SK-N-SH (cell line): ENCODE measurements at regions not wholly inside any gene's neighbourhood (a gene's known extent, or its start where the extent isn't known, plus 50 kb on each side); places are given as distances from the start of the nearest gene placed in this dataset.

Experiments
- CTCF ChIA-PET: fragments of 300-600, 350-600 bp; formaldehyde crosslinking; extraction: SDS; loops from one replicate; lab custom pipeline; 2021; lab: Yijun Ruan, JAX
- POLR2A ChIA-PET: fragments of 350-600 bp; sonication (Branson Sonifier 250); formaldehyde crosslinking; extraction: SDS; loops from one replicate; lab custom pipeline; 2020; ENCODE audit warnings: antibody characterized with exemption, inconsistent platforms; lab: Yijun Ruan, JAX
- DNase-seq: peaks from one replicate; pipeline ENCODE4 v3.0.0; 2012
- H2AFZ ChIP-seq: fragments of 200-600 bp; sonication (generic); 2 replicates; pipeline ENCODE4 v1.8.1; 2016; ENCODE audit warnings: antibody characterized with exemption, mild to moderate bottlenecking, low read depth
- H3F3A ChIP-seq: fragments of 200-600 bp; sonication (generic); replicated peaks from 2 replicates; pipeline ENCODE3; 2016; ENCODE audit warnings: antibody characterized with exemption, mild to moderate bottlenecking; ENCODE audit not compliant: insufficient read depth
- H3K27ac ChIP-seq, 2 experiments: fragments of 200-500 bp in 1 of 2; fragments of 200-600 bp in 1 of 2; sonication (Bioruptor generic) in 1 of 2; sonication (generic), shearing (Covaris generic) in 1 of 2; 2 replicates each; pipeline versions ENCODE4 v1.5.1 to v1.6.1; 2014 to 2016; ENCODE audit warnings: low read depth in 2 of 2, inconsistent platforms in 1 of 2, low read length in 1 of 2, mild to moderate bottlenecking in 1 of 2, mixed read lengths in 1 of 2
- H3K27me3 ChIP-seq: fragments of 200-600 bp; sonication (generic), shearing (Covaris generic); 2 replicates; pipeline ENCODE4 v1.6.1; 2016; ENCODE audit warnings: mixed run types; ENCODE audit not compliant: insufficient read depth
- H3K36me3 ChIP-seq, 2 experiments: fragments of 200-500 bp in 1 of 2; fragments of 200-600 bp in 1 of 2; sonication (Bioruptor generic) in 1 of 2; sonication (generic) in 1 of 2; replicated peaks in 1 of 2; 2 replicates each; pipeline versions ENCODE3 to v1.5.1; 2014 to 2016; ENCODE audit warnings: low read length in 1 of 2, mild to moderate bottlenecking in 1 of 2; ENCODE audit not compliant: insufficient read depth in 2 of 2, control insufficient read depth in 1 of 2
- H3K4me1 ChIP-seq, 2 experiments: fragments of 200-500 bp in 1 of 2; fragments of 200-600 bp in 1 of 2; sonication (Bioruptor generic) in 1 of 2; sonication (generic), shearing (Covaris generic) in 1 of 2; 2 replicates each; pipeline versions ENCODE4 v1.5.1 to v1.6.1; 2014 to 2016; ENCODE audit warnings: low read depth in 1 of 2, low read length in 1 of 2, mixed run types in 1 of 2; ENCODE audit not compliant: insufficient read depth in 2 of 2, control insufficient read depth in 1 of 2
- H3K4me2 ChIP-seq: fragments of 200-600 bp; sonication (generic), shearing (Covaris generic); 2 replicates; pipeline ENCODE4 v1.6.1; 2017; ENCODE audit warnings: mixed run types
- H3K4me3 ChIP-seq, 2 experiments: fragments of 200-500 bp in 1 of 2; fragments of 200-600 bp in 1 of 2; sonication (Bioruptor generic) in 1 of 2; sonication (generic), shearing (Covaris generic) in 1 of 2; 2 replicates each; pipeline versions ENCODE4 v1.5.1 to v1.8.1; 2014 to 2016; ENCODE audit warnings: low read depth in 2 of 2, inconsistent platforms in 1 of 2, low read length in 1 of 2, mild to moderate bottlenecking in 1 of 2, mixed read lengths in 1 of 2, moderate library complexity in 1 of 2
- H3K79me2 ChIP-seq: fragments of 200-600 bp; sonication (generic); 2 replicates; pipeline ENCODE4 v1.8.1; 2017; ENCODE audit warnings: mild to moderate bottlenecking; ENCODE audit not compliant: insufficient read depth
- H3K9ac ChIP-seq: fragments of 200-600 bp; sonication (generic); 2 replicates; pipeline ENCODE4 v1.6.1; 2017; ENCODE audit warnings: mixed run types
- H3K9me2 ChIP-seq: fragments of 200-600 bp; sonication (generic); 2 replicates; pipeline ENCODE4 v1.6.1; 2017; ENCODE audit warnings: mixed run types
- H3K9me3 ChIP-seq: fragments of 200-600 bp; sonication (generic); 2 replicates; pipeline ENCODE4 v1.6.1; 2017; ENCODE audit warnings: mixed run types, mild to moderate bottlenecking, moderate library complexity
- H4K20me1 ChIP-seq: fragments of 200-600 bp; sonication (generic); 2 replicates; pipeline ENCODE4 v1.6.1; 2017; ENCODE audit warnings: mild to moderate bottlenecking, mixed run types; ENCODE audit not compliant: insufficient read depth
- FOXM1 ChIP-seq: IDR thresholded peaks from 2 replicates; pipeline ENCODE4 v1.4.0; 2012; ENCODE audit warnings: low read depth, mild to moderate bottlenecking
- MXI1 ChIP-seq: IDR thresholded peaks from 2 replicates; pipeline ENCODE4 v1.6.1; 2012; ENCODE audit warnings: mild to moderate bottlenecking, low read depth, low read length, improper control_type of control experiment
- NFIC ChIP-seq: IDR thresholded peaks from 2 replicates; pipeline ENCODE4 v1.4.0; 2012; ENCODE audit warnings: borderline replicate concordance
- POLR2AphosphoS5 ChIP-seq: IDR thresholded peaks from 2 replicates; pipeline ENCODE4 v1.6.1; 2012; ENCODE audit warnings: low read depth, low read length
- RXRA ChIP-seq: IDR thresholded peaks from 2 replicates; pipeline ENCODE4 v1.4.0; 2012; ENCODE audit warnings: low read depth, mild to moderate bottlenecking, borderline replicate concordance
- SIN3A ChIP-seq: IDR thresholded peaks from 2 replicates; pipeline ENCODE4 v1.6.1; 2012; ENCODE audit warnings: low read depth, mild to moderate bottlenecking, low read length, moderate library complexity, borderline replicate concordance
- SMC3 ChIP-seq: IDR thresholded peaks from 2 replicates; pipeline ENCODE4 v1.6.1; 2012; ENCODE audit warnings: low read depth, low read length, improper control_type of control experiment
- TAF1 ChIP-seq: IDR thresholded peaks from 2 replicates; pipeline ENCODE4 v1.6.1; 2012; ENCODE audit warnings: low read depth, mild to moderate bottlenecking, low read length, moderate library complexity, borderline replicate concordance
- TCF12 ChIP-seq: IDR thresholded peaks from 2 replicates; pipeline ENCODE4 v1.4.0; 2012
- TEAD4 ChIP-seq: IDR thresholded peaks from 2 replicates; pipeline ENCODE4 v1.4.0; 2012; ENCODE audit warnings: mild to moderate bottlenecking, borderline replicate concordance; ENCODE audit not compliant: insufficient read depth
- YY1 ChIP-seq: IDR thresholded peaks from 2 replicates; pipeline ENCODE4 v1.4.0; 2012; ENCODE audit warnings: low read depth, mild to moderate bottlenecking
- whole genome bisulfite sequencing: methylation state at CpG from one replicate; pipeline ENCODE4 v1.1.6; 2017; ENCODE audit warnings: low lambda C conversion rate; 5-methylcytosine and 5-hydroxymethylcytosine counted together
- TF ChIP-seq, protein P1 (sequence below): fragments of 200-600 bp; sonication (generic); IDR thresholded peaks from 2 replicates; pipeline ENCODE4 v1.6.1; 2017; ENCODE audit warnings: antibody characterized with exemption, mild to moderate bottlenecking, moderate library complexity
- TF ChIP-seq, protein P2 (sequence below): IDR thresholded peaks from 2 replicates; pipeline ENCODE4; 2012
- TF ChIP-seq, protein P3 (sequence below): IDR thresholded peaks from 2 replicates; pipeline ENCODE4 v1.4.0; 2012; ENCODE audit warnings: low read depth, borderline replicate concordance
- TF ChIP-seq, protein P4 (sequence below): IDR thresholded peaks from 2 replicates; pipeline ENCODE4 v1.6.1; 2012; ENCODE audit warnings: mild to moderate bottlenecking, low read depth, low read length, moderate library complexity

DNA sequence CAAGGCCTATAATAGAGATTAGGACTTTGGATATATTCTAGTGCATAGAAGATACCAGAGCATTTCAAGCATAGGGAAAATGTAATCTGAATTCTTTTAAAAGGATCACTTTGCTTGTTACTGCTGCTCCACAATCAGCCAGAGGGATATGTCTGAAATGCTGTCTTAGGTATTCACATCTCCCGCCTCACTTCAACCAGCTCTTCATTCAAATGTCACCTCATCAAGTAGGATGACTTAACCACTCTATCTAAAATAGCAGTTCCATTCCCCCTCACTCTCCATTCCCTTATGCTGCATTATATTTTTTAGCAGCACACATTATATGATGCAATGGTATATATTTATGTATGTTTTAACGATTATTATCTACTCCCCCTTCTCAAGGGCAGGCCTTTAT is 500.3 kb upstream of the GRIA1 start (continued):
- TF ChIP-seq, protein P1, sequence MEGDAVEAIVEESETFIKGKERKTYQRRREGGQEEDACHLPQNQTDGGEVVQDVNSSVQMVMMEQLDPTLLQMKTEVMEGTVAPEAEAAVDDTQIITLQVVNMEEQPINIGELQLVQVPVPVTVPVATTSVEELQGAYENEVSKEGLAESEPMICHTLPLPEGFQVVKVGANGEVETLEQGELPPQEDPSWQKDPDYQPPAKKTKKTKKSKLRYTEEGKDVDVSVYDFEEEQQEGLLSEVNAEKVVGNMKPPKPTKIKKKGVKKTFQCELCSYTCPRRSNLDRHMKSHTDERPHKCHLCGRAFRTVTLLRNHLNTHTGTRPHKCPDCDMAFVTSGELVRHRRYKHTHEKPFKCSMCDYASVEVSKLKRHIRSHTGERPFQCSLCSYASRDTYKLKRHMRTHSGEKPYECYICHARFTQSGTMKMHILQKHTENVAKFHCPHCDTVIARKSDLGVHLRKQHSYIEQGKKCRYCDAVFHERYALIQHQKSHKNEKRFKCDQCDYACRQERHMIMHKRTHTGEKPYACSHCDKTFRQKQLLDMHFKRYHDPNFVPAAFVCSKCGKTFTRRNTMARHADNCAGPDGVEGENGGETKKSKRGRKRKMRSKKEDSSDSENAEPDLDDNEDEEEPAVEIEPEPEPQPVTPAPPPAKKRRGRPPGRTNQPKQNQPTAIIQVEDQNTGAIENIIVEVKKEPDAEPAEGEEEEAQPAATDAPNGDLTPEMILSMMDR: no peak

DNA sequence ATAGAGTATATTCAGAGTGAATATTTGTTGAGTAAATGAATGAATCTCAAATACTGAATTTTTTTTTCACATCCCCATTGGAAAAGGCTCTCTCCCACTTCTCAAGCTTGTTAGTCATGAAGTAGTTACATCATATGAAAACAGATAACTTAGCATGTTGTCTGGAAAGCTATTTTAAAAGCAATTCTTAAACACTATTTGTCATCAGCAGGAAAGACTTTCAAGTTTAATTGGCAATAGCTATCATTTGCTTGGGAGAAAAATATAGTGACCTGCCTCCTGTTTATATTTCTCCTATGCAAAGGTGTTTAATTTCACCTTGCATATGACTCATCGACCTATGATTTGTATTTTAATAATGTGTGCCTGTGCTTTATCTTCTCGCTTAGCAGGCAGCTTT is 499.8 kb upstream of the GRIA1 start:
- Histone ChIP-seq H3K9ac (no peak overlapping the region), H3K36me3 (no peaks in the 10 kb centered on the region), H3K27ac (no peak overlapping the region), H4K20me1 (no peaks in the 10 kb centered on the region), H2AFZ (no peak overlapping the region), H3K4me3 (no peak overlapping the region), H3K79me2 (no peaks in the 10 kb centered on the region), H3K9me2 (no peaks in the 10 kb centered on the region), H3K27me3 (no peaks in the 10 kb centered on the region), H3K9me3 (no peaks in the 10 kb centered on the region), H3F3A (no peaks in the 10 kb centered on the region), H3K4me2 (no peak overlapping the region), H3K4me1 (no peaks in the 10 kb centered on the region)
- ChIA-PET POLR2A (no interaction called here), CTCF (interaction anchor here (1.5 kb wide), 1 partner anchor 20 kb away, joined by 3 read pairs; no protein-coding TSS in a partner anchor)
- WGBS: 0% methylated on average over 2 of the region's 2 CpGs
- no peak for DNase-seq
- TF ChIP-seq RXRA: no peak
- no peak for TF ChIP-seq MXI1

DNA sequence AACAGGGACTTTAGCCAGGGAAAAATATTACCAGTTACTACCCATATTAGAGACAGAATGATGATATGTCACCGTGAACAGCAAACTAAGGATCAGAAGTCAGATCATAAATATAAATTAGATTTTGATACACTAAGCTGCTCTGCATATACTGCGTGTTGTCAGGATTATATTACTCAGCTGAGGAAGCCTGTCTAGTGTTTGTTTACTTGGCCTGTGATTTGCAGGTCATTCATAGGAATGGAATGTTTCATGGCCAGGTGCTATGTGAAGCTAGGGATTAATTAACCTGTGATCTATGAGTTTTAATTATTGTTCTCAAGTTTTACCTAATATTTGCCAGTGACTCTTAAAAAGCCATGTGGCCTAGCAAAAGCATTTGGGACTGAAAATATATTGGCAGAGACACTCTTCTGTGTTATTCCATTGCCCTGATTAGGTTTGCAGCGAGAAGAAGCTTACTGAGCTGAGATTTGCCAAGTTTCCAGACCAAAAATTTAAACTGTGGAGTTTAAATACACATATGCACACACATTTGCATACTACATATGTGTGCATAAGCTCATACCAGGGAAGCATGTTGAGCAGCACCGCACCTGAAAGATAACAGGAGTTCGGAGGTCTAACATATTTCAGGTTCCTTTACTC is 496.3 kb upstream of the GRIA1 start:
- no peak for TF ChIP-seq FOXM1
- TF ChIP-seq, protein P2, sequence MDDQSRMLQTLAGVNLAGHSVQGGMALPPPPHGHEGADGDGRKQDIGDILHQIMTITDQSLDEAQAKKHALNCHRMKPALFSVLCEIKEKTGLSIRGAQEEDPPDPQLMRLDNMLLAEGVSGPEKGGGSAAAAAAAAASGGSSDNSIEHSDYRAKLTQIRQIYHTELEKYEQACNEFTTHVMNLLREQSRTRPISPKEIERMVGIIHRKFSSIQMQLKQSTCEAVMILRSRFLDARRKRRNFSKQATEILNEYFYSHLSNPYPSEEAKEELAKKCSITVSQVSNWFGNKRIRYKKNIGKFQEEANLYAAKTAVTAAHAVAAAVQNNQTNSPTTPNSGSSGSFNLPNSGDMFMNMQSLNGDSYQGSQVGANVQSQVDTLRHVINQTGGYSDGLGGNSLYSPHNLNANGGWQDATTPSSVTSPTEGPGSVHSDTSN: no peak
- no peak for TF ChIP-seq SIN3A
- no peak for TF ChIP-seq TAF1
- no peak for TF ChIP-seq POLR2AphosphoS5
- TF ChIP-seq, protein P3, sequence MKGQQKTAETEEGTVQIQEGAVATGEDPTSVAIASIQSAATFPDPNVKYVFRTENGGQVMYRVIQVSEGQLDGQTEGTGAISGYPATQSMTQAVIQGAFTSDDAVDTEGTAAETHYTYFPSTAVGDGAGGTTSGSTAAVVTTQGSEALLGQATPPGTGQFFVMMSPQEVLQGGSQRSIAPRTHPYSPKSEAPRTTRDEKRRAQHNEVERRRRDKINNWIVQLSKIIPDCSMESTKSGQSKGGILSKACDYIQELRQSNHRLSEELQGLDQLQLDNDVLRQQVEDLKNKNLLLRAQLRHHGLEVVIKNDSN: no peak
- TF ChIP-seq NFIC: no peak
- no peak for TF ChIP-seq TEAD4
- TF ChIP-seq SMC3: no peak
- no peak for TF ChIP-seq TCF12
- TF ChIP-seq, protein P4, sequence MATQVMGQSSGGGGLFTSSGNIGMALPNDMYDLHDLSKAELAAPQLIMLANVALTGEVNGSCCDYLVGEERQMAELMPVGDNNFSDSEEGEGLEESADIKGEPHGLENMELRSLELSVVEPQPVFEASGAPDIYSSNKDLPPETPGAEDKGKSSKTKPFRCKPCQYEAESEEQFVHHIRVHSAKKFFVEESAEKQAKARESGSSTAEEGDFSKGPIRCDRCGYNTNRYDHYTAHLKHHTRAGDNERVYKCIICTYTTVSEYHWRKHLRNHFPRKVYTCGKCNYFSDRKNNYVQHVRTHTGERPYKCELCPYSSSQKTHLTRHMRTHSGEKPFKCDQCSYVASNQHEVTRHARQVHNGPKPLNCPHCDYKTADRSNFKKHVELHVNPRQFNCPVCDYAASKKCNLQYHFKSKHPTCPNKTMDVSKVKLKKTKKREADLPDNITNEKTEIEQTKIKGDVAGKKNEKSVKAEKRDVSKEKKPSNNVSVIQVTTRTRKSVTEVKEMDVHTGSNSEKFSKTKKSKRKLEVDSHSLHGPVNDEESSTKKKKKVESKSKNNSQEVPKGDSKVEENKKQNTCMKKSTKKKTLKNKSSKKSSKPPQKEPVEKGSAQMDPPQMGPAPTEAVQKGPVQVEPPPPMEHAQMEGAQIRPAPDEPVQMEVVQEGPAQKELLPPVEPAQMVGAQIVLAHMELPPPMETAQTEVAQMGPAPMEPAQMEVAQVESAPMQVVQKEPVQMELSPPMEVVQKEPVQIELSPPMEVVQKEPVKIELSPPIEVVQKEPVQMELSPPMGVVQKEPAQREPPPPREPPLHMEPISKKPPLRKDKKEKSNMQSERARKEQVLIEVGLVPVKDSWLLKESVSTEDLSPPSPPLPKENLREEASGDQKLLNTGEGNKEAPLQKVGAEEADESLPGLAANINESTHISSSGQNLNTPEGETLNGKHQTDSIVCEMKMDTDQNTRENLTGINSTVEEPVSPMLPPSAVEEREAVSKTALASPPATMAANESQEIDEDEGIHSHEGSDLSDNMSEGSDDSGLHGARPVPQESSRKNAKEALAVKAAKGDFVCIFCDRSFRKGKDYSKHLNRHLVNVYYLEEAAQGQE: no peak
- TF ChIP-seq YY1: no peak
- Histone ChIP-seq H3K9me2 (no peaks in the 10 kb centered on the region), H3K27ac (no peak overlapping the region), H3K27me3 (no peaks in the 10 kb centered on the region), H3K9me3 (no peaks in the 10 kb centered on the region), H3K36me3 (no peaks in the 10 kb centered on the region), H3K9ac (no peak overlapping the region), H3K4me3 (no peak overlapping the region), H4K20me1 (no peaks in the 10 kb centered on the region), H3F3A (no peaks in the 10 kb centered on the region), H3K4me2 (no peak overlapping the region), H2AFZ (no peak overlapping the region), H3K79me2 (no peaks in the 10 kb centered on the region), H3K4me1 (no peaks in the 10 kb centered on the region)
- ChIA-PET CTCF (no interaction called here), POLR2A (no interaction called here)
- 1% methylated on average over 5 of the region's 5 CpGs for whole genome bisulfite sequencing
- no peak for DNase-seq
